ENCODE measurements at regions not wholly inside any gene's neighbourhood (a gene's known extent, or its start where the extent isn't known, plus 50 kb on each side); places are given as distances from the start of the nearest gene placed in this dataset.

- no peaks in the 10 kb centered on the region for H3K4me1 ChIP-seq (replicated peaks; ENCODE audit: insufficient read depth)
- H3K27me3 ChIP-seq (ENCODE audit: insufficient read depth, low read depth): peaks cover 81% of the 10 kb centered on the region
- no peaks in the 10 kb centered on the region for H3K36me3 ChIP-seq (ENCODE audit: low read depth)
- no TSS peak for BruUV-seq (replicated peaks)
- POLR2A ChIA-PET (ENCODE audit: unreplicated experiment): no interaction called here
- H3K4me2 ChIP-seq: no peak overlapping the region
- H3K4me3 ChIP-seq: no peak overlapping the region
- no peak overlapping the region for H2AFZ ChIP-seq
- intact Hi-C loops (cut with micrococcal nuclease; ENCODE audit: unreplicated experiment): no loop called here
- no peaks in the 10 kb centered on the region for H3F3A ChIP-seq (ENCODE audit: insufficient read depth, low read depth)
- no peaks in the 10 kb centered on the region for H3K79me2 ChIP-seq (ENCODE audit: low read depth)
- TF ChIP-seq EZH2 (IDR thresholded peaks at IDR 0.05; ENCODE audit: low read depth): no peak
- TF ChIP-seq CTCF (conservative IDR thresholded peaks at IDR 0.05): no peak
- CTCF ChIA-PET: no interaction called here
- no peak overlapping the region for H3K27ac ChIP-seq
- no peaks in the 10 kb centered on the region for H4K20me1 ChIP-seq (ENCODE audit: insufficient read depth)
- no peak for DNase-seq
- no peaks in the 10 kb centered on the region for H3K9me2 ChIP-seq (ENCODE audit: insufficient read depth)
- no peaks in the 10 kb centered on the region for H3K9me3 ChIP-seq (ENCODE audit: insufficient read depth, low read depth)
Measured at GRCh38 chr11:134802598-134802997, 390.6 kb upstream of the B3GAT1 start.

DNA sequence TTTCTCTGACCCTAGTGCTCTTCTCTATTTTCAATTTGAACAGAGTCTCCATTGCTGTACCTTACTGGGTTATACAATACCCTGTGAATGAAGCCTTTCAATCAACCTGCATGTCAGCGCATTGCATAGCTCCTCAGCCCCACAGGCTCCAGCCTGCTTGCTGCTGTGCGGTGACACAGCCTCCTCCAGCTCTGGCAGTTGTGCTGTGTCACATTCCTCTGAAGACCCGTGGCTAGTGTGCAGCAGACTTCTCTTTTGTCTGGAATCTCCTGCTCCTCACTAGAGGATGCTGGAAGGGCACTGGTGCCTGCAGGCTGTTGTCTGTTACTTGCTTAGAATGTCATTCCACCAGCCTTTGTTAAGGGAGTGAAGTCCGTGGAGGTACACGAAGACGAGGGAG, 390.1 kb upstream of the B3GAT1 start:
- no peak overlapping the region for H3K4me2 ChIP-seq
- ChIA-PET POLR2A (ENCODE audit: unreplicated experiment) (no interaction called here), CTCF (no interaction called here)
- no peak overlapping the region for H2AFZ ChIP-seq
- H3K27ac ChIP-seq: no peak overlapping the region
- no peaks in the 10 kb centered on the region for H3K79me2 ChIP-seq (ENCODE audit: low read depth)
- DNase-seq: peak in 1 of 2 experiments; percentile 33
- H3F3A ChIP-seq (ENCODE audit: insufficient read depth, low read depth): no peaks in the 10 kb centered on the region
- H3K27me3 ChIP-seq (ENCODE audit: insufficient read depth, low read depth): peaks cover 86% of the 10 kb centered on the region
- H3K4me1 ChIP-seq (replicated peaks; ENCODE audit: insufficient read depth): no peaks in the 10 kb centered on the region
- no peaks in the 10 kb centered on the region for H4K20me1 ChIP-seq (ENCODE audit: insufficient read depth)
- no peaks in the 10 kb centered on the region for H3K36me3 ChIP-seq (ENCODE audit: low read depth)
- H3K9me2 ChIP-seq (ENCODE audit: insufficient read depth): no peaks in the 10 kb centered on the region
- intact Hi-C loops (cut with micrococcal nuclease; ENCODE audit: unreplicated experiment): no loop called here
- no peaks in the 10 kb centered on the region for H3K9me3 ChIP-seq (ENCODE audit: insufficient read depth, low read depth)
- no TSS peak for BruUV-seq (replicated peaks)
- H3K4me3 ChIP-seq: no peak overlapping the region
- TF ChIP-seq CTCF (conservative IDR thresholded peaks at IDR 0.05): no peak
- TF ChIP-seq EZH2 (IDR thresholded peaks at IDR 0.05; ENCODE audit: low read depth): no peak

- peaks cover 91% of the 10 kb centered on the region for H3K27me3 ChIP-seq (ENCODE audit: insufficient read depth, low read depth)
- CTCF ChIA-PET: no interaction called here
- H3K4me2 ChIP-seq: no peak overlapping the region
Measured at GRCh38 chr11:134801570-134801969, 389.5 kb upstream of the B3GAT1 start.

More at GRCh38 chr11:134801570-134801969, 389.5 kb upstream of the B3GAT1 start:
- H3K79me2 ChIP-seq (ENCODE audit: low read depth): no peaks in the 10 kb centered on the region
- DNase-seq: peak in 1 of 2 experiments; percentile 16
- no peak overlapping the region for H3K4me3 ChIP-seq
- POLR2A ChIA-PET (ENCODE audit: unreplicated experiment): no interaction called here
- H3K9me2 ChIP-seq (ENCODE audit: insufficient read depth): no peaks in the 10 kb centered on the region
- no peak overlapping the region for H2AFZ ChIP-seq
- no peaks in the 10 kb centered on the region for H3K36me3 ChIP-seq (ENCODE audit: low read depth)
- H3F3A ChIP-seq (ENCODE audit: insufficient read depth, low read depth): no peaks in the 10 kb centered on the region
- TF ChIP-seq CTCF (conservative IDR thresholded peaks at IDR 0.05): no peak
- TF ChIP-seq EZH2 (IDR thresholded peaks at IDR 0.05; ENCODE audit: low read depth): no peak
- intact Hi-C loops (cut with micrococcal nuclease; ENCODE audit: unreplicated experiment): no loop called here
- H3K4me1 ChIP-seq (replicated peaks; ENCODE audit: insufficient read depth): no peaks in the 10 kb centered on the region
- no TSS peak for BruUV-seq (replicated peaks)
- H3K9me3 ChIP-seq (ENCODE audit: insufficient read depth, low read depth): no peaks in the 10 kb centered on the region
- no peaks in the 10 kb centered on the region for H4K20me1 ChIP-seq (ENCODE audit: insufficient read depth)
- no peak overlapping the region for H3K27ac ChIP-seq
